Activated CD4-positive, alpha-beta T cell treated with anti-CD3 and anti-CD28 coated beads for 36 hours (primary cell): ENCODE measurements at regions not wholly inside any gene's neighbourhood (a gene's known extent, or its start where the extent isn't known, plus 50 kb on each side); places are given as distances from the start of the nearest gene placed in this dataset.
"Not testable (repeated sequence)": the region's sequence is repeated elsewhere in the genome, so short reads cannot be mapped to it uniquely, and the experiment has no call there.

Source experiments
- ATAC-seq: fragments of 200-7000 bp; cut with Tn5 transposase; one replicate; pipeline ENCODE4 v1.10.0; 2021; ENCODE audit warnings: mild to moderate bottlenecking, moderate library complexity
- CTCF ChIA-PET: fragments of 350-600 bp; sonication (Branson Sonifier 250); formaldehyde crosslinking; loops from one replicate; lab custom pipeline; 2021; ENCODE audit warnings: antibody characterized with exemption; lab: Charles Lee
- POLR2A ChIA-PET: fragments of 350-600 bp; sonication (Branson Sonifier 250); formaldehyde crosslinking; loops from one replicate; lab custom pipeline; 2021; ENCODE audit warnings: antibody characterized with exemption, inconsistent platforms; lab: Charles Lee
- DNase-seq: peaks from one replicate; pipeline ENCODE4 v3.0.0-alpha.2; 2020
- H3K27ac Mint-ChIP-seq: one replicate; pipeline ENCODE4 v1.8.0; 2021; ENCODE audit warnings: mixed read lengths
- H3K27me3 Mint-ChIP-seq: one replicate; pipeline ENCODE4 v1.8.0; 2021; ENCODE audit warnings: mixed read lengths
- H3K36me3 Mint-ChIP-seq: one replicate; pipeline ENCODE4 v1.8.0; 2021; ENCODE audit warnings: low read depth, mixed read lengths
- H3K4me1 Mint-ChIP-seq: one replicate; pipeline ENCODE4 v1.8.0; 2021; ENCODE audit warnings: mixed read lengths
- H3K4me3 Mint-ChIP-seq: one replicate; pipeline ENCODE4 v1.8.0; 2021; ENCODE audit warnings: mild to moderate bottlenecking, moderate library complexity, mixed read lengths
- H3K9me3 Mint-ChIP-seq: one replicate; pipeline ENCODE4 v1.8.0; 2021; ENCODE audit warnings: low read depth, mixed read lengths
- intact Hi-C, 2 experiments: fragments of 100-400 bp; cut with DNase I in 1 of 2; cut with micrococcal nuclease in 1 of 2; formaldehyde crosslinking; loops; one replicate each; pipeline versions ENCODE4 v1.14.2 to v1.15.1; 2022 to 2024; cut with DNase I, micrococcal nuclease

DNA sequence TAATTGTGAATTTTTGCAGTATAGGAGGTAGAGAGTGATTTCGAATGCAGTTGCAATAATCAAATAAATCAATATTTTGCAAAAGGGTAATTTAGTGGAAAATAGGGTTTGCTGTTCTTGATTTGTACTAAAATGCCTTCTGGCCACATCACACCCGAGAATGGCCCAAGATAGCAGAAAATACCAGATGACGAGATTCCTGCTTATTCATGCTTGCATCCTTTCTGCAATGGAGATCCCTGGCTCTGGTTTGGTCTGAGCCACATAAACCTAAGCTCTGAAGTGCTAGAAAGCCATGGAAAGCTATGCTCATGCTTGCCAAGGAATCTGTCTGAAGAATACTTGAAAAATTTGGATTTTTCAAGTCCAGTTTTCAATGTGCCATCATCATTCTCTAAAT, 634.2 kb upstream of the COBL start:
- DNase-seq (no peak), ATAC-seq (no peak)
- H3K9me3 Mint-ChIP-seq, result peaks cover 4% of the 10 kb centered on the region
- ChIA-PET CTCF (no interaction called here), POLR2A (no interaction called here)
- no peak overlapping the region for H3K27ac Mint-ChIP-seq
- H3K4me1 Mint-ChIP-seq, result no peaks in the 10 kb centered on the region
- no peaks in the 10 kb centered on the region for H3K27me3 Mint-ChIP-seq
- no peak overlapping the region for H3K4me3 Mint-ChIP-seq
- intact Hi-C loops, result no loop called here
- no peaks in the 10 kb centered on the region for H3K36me3 Mint-ChIP-seq

DNA sequence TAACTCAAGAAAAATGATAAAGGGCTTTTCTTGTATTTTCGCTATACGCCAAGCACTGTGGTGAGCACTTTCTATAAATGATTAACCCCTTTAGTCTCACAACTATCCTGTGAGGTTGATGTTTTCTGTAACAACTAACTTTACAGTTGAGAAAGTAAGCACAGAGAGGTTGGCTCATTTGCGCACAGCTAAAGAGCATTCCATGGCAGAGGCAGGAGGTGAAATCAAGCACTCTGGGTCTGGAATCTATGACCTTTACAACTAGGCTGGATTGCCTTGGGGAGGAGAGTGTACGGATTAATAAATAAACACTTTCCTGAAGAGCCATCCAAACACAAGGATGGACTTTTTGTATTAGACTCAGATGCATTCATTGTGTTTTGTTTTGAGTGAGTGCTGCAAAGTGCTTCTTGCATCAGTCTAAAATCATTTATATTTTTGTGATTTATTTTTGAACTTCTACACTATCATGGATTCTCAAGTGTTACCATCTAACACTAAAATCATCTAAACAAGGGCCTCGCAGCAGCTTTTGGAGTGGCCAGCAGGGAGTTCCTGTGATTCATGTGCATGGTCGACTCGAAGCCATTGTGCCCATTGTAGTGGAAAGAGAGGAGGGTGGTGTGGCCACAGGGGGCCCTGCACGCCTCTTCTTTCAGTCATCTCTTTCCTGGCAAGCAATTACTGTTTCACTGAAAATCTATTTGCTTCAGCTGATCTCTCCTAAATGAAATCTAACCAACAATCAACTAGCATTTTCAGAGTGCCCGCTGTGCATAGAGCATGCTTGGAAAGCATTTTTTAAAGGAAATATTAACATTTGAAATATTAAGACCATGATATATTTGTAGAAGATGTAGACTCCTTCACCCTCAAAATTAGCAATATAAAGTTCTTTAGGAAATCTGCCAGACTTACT, 633.4 kb upstream of the COBL start:
- ATAC-seq, result no peak
- intact Hi-C loops, result no loop called here
- no peaks in the 10 kb centered on the region for H3K36me3 Mint-ChIP-seq
- ChIA-PET POLR2A (no interaction called here), CTCF (no interaction called here)
- H3K9me3 Mint-ChIP-seq, result peaks cover 2% of the 10 kb centered on the region
- no peak overlapping the region for H3K4me3 Mint-ChIP-seq
- no peak overlapping the region for H3K27ac Mint-ChIP-seq
- H3K4me1 Mint-ChIP-seq, result no peaks in the 10 kb centered on the region
- H3K27me3 Mint-ChIP-seq, result no peaks in the 10 kb centered on the region
- DNase-seq, result no peak

DNA sequence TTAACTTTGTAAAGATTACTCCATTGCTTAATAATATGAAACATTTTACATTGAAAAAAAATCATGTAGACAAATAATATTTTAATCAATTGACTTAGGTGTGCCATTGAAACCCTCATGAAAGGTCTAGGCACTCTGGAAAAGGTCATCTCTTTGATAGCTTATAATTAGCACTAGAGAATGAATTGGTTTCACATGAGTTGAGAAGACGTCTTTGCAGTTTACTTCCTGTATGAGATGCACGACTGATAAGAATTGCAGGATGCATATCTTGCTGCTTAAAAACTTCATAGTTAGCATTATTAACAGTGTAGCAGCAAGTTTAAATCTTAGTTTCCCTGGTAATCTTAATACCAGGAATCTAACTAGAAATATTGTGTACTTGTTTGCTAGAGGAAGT, 614.2 kb upstream of the COBL start:
- Mint-ChIP-seq H3K27me3 (no peaks in the 10 kb centered on the region), H3K27ac (no peak overlapping the region), H3K9me3 (peaks cover 12% of the 10 kb centered on the region), H3K4me1 (no peaks in the 10 kb centered on the region), H3K4me3 (no peak overlapping the region), H3K36me3 (no peaks in the 10 kb centered on the region)
- ChIA-PET CTCF (no interaction called here), POLR2A (no interaction called here)
- DNase-seq (no peak), ATAC-seq (no peak)
- intact Hi-C loops, result no loop called here

DNA sequence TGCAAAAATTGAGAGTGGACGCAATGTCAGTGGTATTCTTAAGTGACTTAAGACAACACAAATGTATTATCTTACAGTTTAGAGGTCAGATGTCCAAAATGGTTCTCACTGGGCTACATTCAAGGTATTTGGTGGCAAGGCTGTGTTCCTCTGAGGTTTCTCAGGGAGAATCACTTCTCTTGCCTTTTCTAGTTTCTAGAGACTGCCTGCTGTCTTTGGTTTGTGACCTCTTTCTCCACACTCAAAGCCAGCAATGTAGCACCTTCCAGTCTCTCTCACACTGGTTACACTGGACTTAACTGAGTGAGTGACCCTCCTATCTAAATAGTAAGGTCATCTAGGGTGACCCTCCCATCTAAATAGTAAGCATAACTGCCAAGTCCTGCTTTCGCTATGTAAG, 613.2 kb upstream of the COBL start:
- Mint-ChIP-seq H3K27ac (no peak overlapping the region), H3K4me1 (no peaks in the 10 kb centered on the region), H3K27me3 (no peaks in the 10 kb centered on the region), H3K36me3 (no peaks in the 10 kb centered on the region), H3K4me3 (no peak overlapping the region), H3K9me3 (peaks cover 12% of the 10 kb centered on the region)
- DNase-seq, result no peak
- ChIA-PET POLR2A (no interaction called here), CTCF (no interaction called here)
- no peak for ATAC-seq
- intact Hi-C loops, result no loop called here

- no peak for ATAC-seq
- H3K4me1 Mint-ChIP-seq, result no peaks in the 10 kb centered on the region
- CTCF ChIA-PET, result no interaction called here
- H3K36me3 Mint-ChIP-seq, result no peaks in the 10 kb centered on the region
- H3K27me3 Mint-ChIP-seq, result no peaks in the 10 kb centered on the region
- H3K9me3 Mint-ChIP-seq, result peaks cover 18% of the 10 kb centered on the region
- no peak for DNase-seq
- H3K4me3 Mint-ChIP-seq, result no peak overlapping the region
- intact Hi-C loops, result no loop called here
- POLR2A ChIA-PET, result no interaction called here
- H3K27ac Mint-ChIP-seq, result no peak overlapping the region
These were observed 611.1 kb upstream of the COBL start for GRCh38 chr7:51927738-51928137.

DNA sequence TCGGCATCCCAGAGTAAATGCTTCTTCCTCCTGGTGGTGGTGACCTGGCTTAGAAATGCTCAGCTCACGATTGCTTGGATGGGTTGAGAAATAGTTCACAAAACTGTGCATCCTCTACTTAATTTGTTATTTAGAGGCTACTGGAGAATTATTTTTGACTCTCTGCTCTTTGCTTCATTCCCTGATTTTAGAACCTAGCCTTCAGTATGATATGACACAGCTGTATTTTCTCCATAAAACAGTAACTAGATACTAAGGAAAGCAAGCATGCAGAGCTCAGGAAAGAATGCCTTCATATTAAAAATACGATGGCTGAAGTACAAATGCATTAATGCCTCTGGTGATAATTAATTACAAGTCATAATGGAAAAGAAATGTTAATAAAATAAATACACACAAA, 602.0 kb upstream of the COBL start:
- POLR2A ChIA-PET, result no interaction called here
- H3K4me3 Mint-ChIP-seq, result no peak overlapping the region

DNA sequence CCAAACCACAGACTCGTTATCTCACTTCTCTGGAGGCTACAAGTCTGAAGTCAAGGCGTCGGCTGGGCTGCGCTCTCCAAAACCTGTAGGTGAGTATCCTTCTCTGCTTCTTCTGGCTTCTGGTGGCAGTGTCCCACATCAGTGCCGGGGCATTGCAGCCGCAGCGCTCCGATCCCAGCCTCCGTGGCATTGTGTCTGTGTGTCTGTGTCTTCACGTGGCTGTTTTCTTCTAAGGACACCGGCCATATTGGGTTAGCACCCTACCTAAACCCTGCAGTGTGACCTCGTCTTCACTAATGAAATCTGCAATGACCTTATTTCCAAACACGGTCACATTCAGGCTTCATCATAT, 584.9 kb upstream of the COBL start:
- Mint-ChIP-seq H3K27me3 (no peaks in the 10 kb centered on the region), H3K4me1 (no peaks in the 10 kb centered on the region)
- intact Hi-C loops, result no loop called here

More for the DNA sequence above, 602.0 kb upstream of the COBL start:
- H3K27me3 Mint-ChIP-seq, result no peaks in the 10 kb centered on the region
- ATAC-seq (no peak), DNase-seq (no peak)
- no peak overlapping the region for H3K27ac Mint-ChIP-seq
- CTCF ChIA-PET, result no interaction called here
- no peaks in the 10 kb centered on the region for H3K36me3 Mint-ChIP-seq
- no peaks in the 10 kb centered on the region for H3K4me1 Mint-ChIP-seq
- intact Hi-C loops, result no loop called here
- peaks cover 22% of the 10 kb centered on the region for H3K9me3 Mint-ChIP-seq

GRCh38 chr7:51900755-51901488, 584.3 kb upstream of the COBL start:
- H3K27ac Mint-ChIP-seq, H3K36me3 Mint-ChIP-seq, CTCF ChIA-PET, intact Hi-C loops, H3K27me3 Mint-ChIP-seq, H3K4me1 Mint-ChIP-seq, ATAC-seq, POLR2A ChIA-PET, H3K4me3 Mint-ChIP-seq, DNase-seq: not testable (repeated sequence)
- peaks cover 12% of the 10 kb centered on the region for H3K9me3 Mint-ChIP-seq

More for the DNA sequence above, 584.9 kb upstream of the COBL start:
- CTCF ChIA-PET, result no interaction called here
- POLR2A ChIA-PET, result no interaction called here
- Mint-ChIP-seq H3K27ac (no peak overlapping the region), H3K36me3 (no peaks in the 10 kb centered on the region), H3K9me3 (peaks cover 12% of the 10 kb centered on the region), H3K4me3 (no peak overlapping the region)
- ATAC-seq (no peak), DNase-seq (no peak)

GRCh38 chr7:51899611-51900010, 583.0 kb upstream of the COBL start:
- ATAC-seq (no peak), DNase-seq (no peak)
- H3K36me3 Mint-ChIP-seq, result no peaks in the 10 kb centered on the region
- POLR2A ChIA-PET, result no interaction called here
- CTCF ChIA-PET, result no interaction called here
- no peak overlapping the region for H3K4me3 Mint-ChIP-seq
- peaks cover 10% of the 10 kb centered on the region for H3K9me3 Mint-ChIP-seq
- H3K27ac Mint-ChIP-seq, result no peak overlapping the region
- no peaks in the 10 kb centered on the region for H3K27me3 Mint-ChIP-seq
- intact Hi-C loops, result no loop called here
- no peaks in the 10 kb centered on the region for H3K4me1 Mint-ChIP-seq

DNA sequence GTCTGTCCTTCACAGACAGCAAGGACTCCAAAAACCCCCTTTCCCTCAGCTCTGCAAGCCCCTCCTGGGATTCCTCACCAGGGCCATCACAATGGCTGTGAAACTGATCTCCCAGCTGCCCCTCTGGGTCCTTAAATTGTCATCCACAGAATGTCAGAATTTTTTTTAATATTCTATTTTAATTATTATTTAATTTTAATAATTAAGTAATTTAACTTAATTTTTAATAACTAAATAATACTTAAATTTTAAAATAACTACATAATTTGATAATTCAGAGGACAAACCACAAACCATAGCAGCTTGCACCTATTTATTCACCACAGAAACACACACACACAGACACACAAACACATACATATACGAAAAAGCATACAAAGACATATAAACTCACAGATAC, 565.8 kb upstream of the COBL start:
- no peaks in the 10 kb centered on the region for H3K27me3 Mint-ChIP-seq
- no peaks in the 10 kb centered on the region for H3K36me3 Mint-ChIP-seq
- no peak overlapping the region for H3K27ac Mint-ChIP-seq
- H3K4me3 Mint-ChIP-seq, result no peak overlapping the region
- peaks cover 5% of the 10 kb centered on the region for H3K9me3 Mint-ChIP-seq
- ChIA-PET POLR2A (no interaction called here), CTCF (no interaction called here)
- DNase-seq (no peak), ATAC-seq (no peak)
- no peaks in the 10 kb centered on the region for H3K4me1 Mint-ChIP-seq
- intact Hi-C loops, result no loop called here

GRCh38 chr7:51881309-51881708, 564.7 kb upstream of the COBL start:
- CTCF ChIA-PET, result no interaction called here
- Mint-ChIP-seq H3K4me3 (no peak overlapping the region), H3K27ac (no peak overlapping the region), H3K9me3 (peaks cover 5% of the 10 kb centered on the region), H3K27me3 (no peaks in the 10 kb centered on the region), H3K4me1 (no peaks in the 10 kb centered on the region), H3K36me3 (no peaks in the 10 kb centered on the region)
- ATAC-seq (no peak), DNase-seq (no peak)
- POLR2A ChIA-PET, result no interaction called here
- intact Hi-C loops, result no loop called here

DNA sequence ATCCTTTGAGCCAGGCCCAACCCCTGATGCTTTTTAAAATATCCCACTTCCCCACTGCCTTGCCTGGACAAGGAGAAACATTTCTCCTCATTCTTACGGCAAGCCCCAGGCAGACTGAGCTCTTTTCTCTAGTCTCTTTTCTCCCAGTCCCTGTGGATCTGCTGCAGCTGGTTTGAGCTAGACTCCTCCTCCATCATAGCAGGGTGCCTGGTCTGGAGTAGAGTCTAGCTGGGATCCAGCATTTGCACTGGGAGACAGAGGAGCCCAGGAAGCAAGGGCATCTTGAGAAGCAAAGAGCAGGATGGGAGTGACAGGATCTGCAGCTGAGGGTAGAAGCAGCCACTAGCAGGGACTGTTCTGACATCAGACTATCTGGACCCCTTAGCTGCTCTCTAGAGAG, 562.3 kb upstream of the COBL start:
- Mint-ChIP-seq H3K27me3 (no peaks in the 10 kb centered on the region), H3K4me3 (no peak overlapping the region), H3K27ac (no peak overlapping the region), H3K9me3 (peaks cover 5% of the 10 kb centered on the region), H3K36me3 (no peaks in the 10 kb centered on the region), H3K4me1 (no peaks in the 10 kb centered on the region)
- ATAC-seq (no peak), DNase-seq (no peak)
- ChIA-PET CTCF (no interaction called here), POLR2A (no interaction called here)
- intact Hi-C loops, result no loop called here
